Stomach (tissue), 8 donors: ENCODE measurements at regions not wholly inside any gene's neighbourhood (a gene's known extent, or its start where the extent isn't known, plus 50 kb on each side); places are given as distances from the start of the nearest gene placed in this dataset.

Source experiments
- DNase-seq, 2 donors: peaks; one replicate each; pipeline versions ENCODE4 v3.0.0 to v3.0.0-alpha.2; 2013 to 2019
- H3K27ac ChIP-seq, 5 donors: fragments of 200-600 bp in 4 of 5; sonication (generic) in 4 of 5; one replicate each; pipeline ENCODE4 v1.5.1; 2013 to 2019; ENCODE audit warnings: mild to moderate bottlenecking in 1 of 5, moderate library complexity in 1 of 5
- H3K27me3 ChIP-seq, 3 donors: fragments of 200-600 bp; sonication (generic); one replicate each; pipeline ENCODE4 v1.5.1; 2017 to 2019; ENCODE audit warnings: mixed run types in 1 of 3
- H3K36me3 ChIP-seq, 4 donors: fragments of 200-600 bp; sonication (generic); 1 replicate in 3 of 4; 2 replicates in 1 of 4; pipeline ENCODE4 v1.5.1; 2016 to 2019
- H3K4me1 ChIP-seq, 4 donors: fragments of 200-600 bp; sonication (generic); one replicate each; pipeline ENCODE4 v1.5.1; 2016 to 2019
- H3K4me3 ChIP-seq, 4 donors: fragments of 200-600 bp; sonication (generic) in 3 of 4; one replicate each; pipeline ENCODE4 v1.5.1; 2016 to 2019; ENCODE audit warnings: mild to moderate bottlenecking in 1 of 4
- H3K9me3 ChIP-seq, 4 donors: fragments of 200-600 bp; sonication (generic); one replicate each; pipeline ENCODE4 v1.5.1; 2016 to 2019
- CTCF ChIP-seq, 7 experiments: fragments of 450-650 bp in 4 of 7; fragments of 200-600 bp in 3 of 7; sonication (generic) in 3 of 7; IDR thresholded peaks; one replicate each; pipeline ENCODE4 v1.5.1; 2016 to 2019; ENCODE audit warnings: antibody characterized with exemption in 7 of 7, control low read depth in 2 of 7, mild to moderate bottlenecking in 1 of 7
- EP300 ChIP-seq: sonication (generic); formaldehyde crosslinking; IDR thresholded peaks from one replicate; pipeline ENCODE4 v1.6.1; 2017; ENCODE audit warnings: antibody characterized with exemption
- POLR2A ChIP-seq, 4 donors: fragments of 450-650 bp; IDR thresholded peaks; one replicate each; pipeline ENCODE4 v1.6.1; 2016; ENCODE audit warnings: antibody characterized with exemption in 4 of 4, control low read depth in 2 of 4, mild to moderate bottlenecking in 1 of 4, moderate library complexity in 1 of 4
- POLR2AphosphoS5 ChIP-seq, 3 donors: sonication (generic); formaldehyde crosslinking; IDR thresholded peaks; one replicate each; pipeline ENCODE4 v1.6.1; 2016; ENCODE audit warnings: antibody characterized with exemption in 3 of 3
- WGBS, 5 donors: extraction: QIAGEN DNeasy Blood & Tissue Kit in 3 of 5; methylation state at CpG; one replicate each; pipeline versions ENCODE4 v1.1.5 to v1.1.7; 2013 to 2018; 5-methylcytosine and 5-hydroxymethylcytosine counted together
- intact Hi-C: fragments of 100-400 bp; cut with DNase I; formaldehyde crosslinking; loops from one replicate; pipeline ENCODE4 v1.15.1; 2023; ENCODE audit warnings: low total_unique reads
- donor health status: healthy with polysubstance abuse.
- donor health status: Bipolar disorder and iron deficiency.
- donor health status: healthy.

- Histone ChIP-seq H3K36me3 (no peaks in the 10 kb centered on the region), H3K27me3 (no peaks in the 10 kb centered on the region), H3K9me3 (peaks cover 0 to 40% (median 12%) of the 10 kb centered on the region in 4 donors), H3K27ac (no peak overlapping the region), H3K4me3 (no peak overlapping the region), H3K4me1 (no peaks in the 10 kb centered on the region)
- intact Hi-C loops, result no loop called here
- TF ChIP-seq POLR2A (IDR thresholded peaks at IDR 0.05), result no peak
- no peak for TF ChIP-seq POLR2AphosphoS5 (IDR thresholded peaks at IDR 0.05)
- 50 to 69% (median 60%) methylated on average over 1 of the region's 1 CpG for WGBS, 5 donors
- no peak for DNase-seq
Measured at GRCh38 chr13:86109107-86109506, 309.9 kb upstream of the SLITRK6 start.

DNA sequence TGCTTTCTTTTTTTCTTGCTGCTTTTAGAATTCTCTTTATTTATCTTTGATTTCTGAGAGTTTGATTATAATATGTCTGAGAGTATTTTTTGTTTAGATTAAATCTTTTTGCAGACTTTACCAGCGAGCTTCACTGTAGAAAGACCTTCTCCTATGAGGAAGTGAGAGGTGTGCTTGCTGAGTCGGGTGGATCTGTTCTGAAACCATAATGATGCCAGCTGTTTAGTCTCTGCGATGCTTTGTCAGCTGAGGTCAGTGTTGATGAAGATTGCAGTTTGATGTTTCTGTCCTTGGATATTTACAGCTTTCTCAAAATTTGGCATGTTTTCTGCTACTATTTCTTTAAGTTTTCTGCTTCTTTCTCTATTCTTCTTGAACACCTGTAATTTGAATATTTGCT lies 309.1 kb upstream of the SLITRK6 start:
- DNase-seq, result no peak
- Histone ChIP-seq H3K4me1 (no peaks in the 10 kb centered on the region), H3K27ac (no peak overlapping the region), H3K27me3 (no peaks in the 10 kb centered on the region), H3K4me3 (no peak overlapping the region), H3K9me3 (peaks cover 0 to 48% (median 12%) of the 10 kb centered on the region in 4 donors), H3K36me3 (no peaks in the 10 kb centered on the region)
- WGBS, 5 donors, result 66 to 81% (median 70%) methylated on average over 3 of the region's 3 CpGs
- intact Hi-C loops, result no loop called here
- TF ChIP-seq EP300, result no peak
- TF ChIP-seq POLR2AphosphoS5 (IDR thresholded peaks at IDR 0.05), result no peak
- TF ChIP-seq CTCF (IDR thresholded peaks at IDR 0.05), result no peak
- TF ChIP-seq POLR2A (IDR thresholded peaks at IDR 0.05), result no peak

DNA sequence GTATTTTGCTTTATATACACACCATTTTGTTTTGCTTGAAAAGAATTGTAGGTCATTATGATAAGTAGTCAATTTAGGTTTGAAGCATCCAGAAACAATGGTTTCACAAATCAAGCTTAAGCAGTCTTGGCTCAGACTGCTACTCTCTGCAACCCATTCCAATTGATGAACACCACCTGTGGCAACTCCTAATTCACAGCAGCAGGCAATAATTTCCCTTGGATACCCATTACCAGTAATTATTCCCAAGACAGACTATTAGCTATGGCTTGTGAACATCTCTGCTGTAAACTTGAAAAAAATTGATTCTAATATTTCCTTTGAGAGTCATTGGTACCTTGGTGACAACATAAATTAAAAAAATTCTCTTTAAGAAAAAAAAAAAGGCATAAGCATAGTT lies 299.3 kb upstream of the SLITRK6 start:
- TF ChIP-seq POLR2AphosphoS5 (IDR thresholded peaks at IDR 0.05) (no peak), EP300 (no peak), CTCF (IDR thresholded peaks at IDR 0.05) (no peak), POLR2A (IDR thresholded peaks at IDR 0.05) (no peak)
- Histone ChIP-seq H3K27me3 (no peaks in the 10 kb centered on the region), H3K4me1 (no peaks in the 10 kb centered on the region), H3K4me3 (no peak overlapping the region), H3K36me3 (no peaks in the 10 kb centered on the region), H3K27ac (no peak overlapping the region), H3K9me3 (peaks cover 0 to 8% (median 2%) of the 10 kb centered on the region in 4 donors)
- intact Hi-C loops, result no loop called here
- DNase-seq, result no peak

DNA sequence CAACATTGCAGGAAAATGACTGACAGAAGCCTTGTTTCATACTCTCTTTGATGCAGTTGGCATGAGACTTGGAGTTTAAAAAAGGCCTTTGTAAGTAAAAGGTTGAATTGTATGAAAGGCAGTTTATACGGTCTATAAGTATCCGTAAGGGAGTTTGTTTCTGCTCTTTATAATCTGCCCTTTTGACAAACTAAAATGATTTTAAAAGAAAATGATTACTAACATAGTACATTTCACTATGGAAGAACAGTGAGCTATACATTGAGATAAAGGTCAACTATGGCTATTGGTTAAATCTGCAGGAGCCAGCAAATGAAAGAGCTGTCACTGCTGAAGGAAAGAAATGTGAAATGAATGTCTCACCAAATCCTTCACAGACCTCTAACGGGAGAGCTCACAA lies 296.1 kb upstream of the SLITRK6 start:
- DNase-seq, result no peak
- 73 to 84% (median 75%) methylated on average over 3 of the region's 3 CpGs for WGBS, 5 donors
- no peak for TF ChIP-seq POLR2AphosphoS5 (IDR thresholded peaks at IDR 0.05)
- intact Hi-C loops, result no loop called here
- Histone ChIP-seq H3K4me3 (no peak overlapping the region), H3K36me3 (no peaks in the 10 kb centered on the region), H3K4me1 (no peaks in the 10 kb centered on the region), H3K9me3 (no peaks in the 10 kb centered on the region), H3K27me3 (no peaks in the 10 kb centered on the region), H3K27ac (no peak overlapping the region)

DNA sequence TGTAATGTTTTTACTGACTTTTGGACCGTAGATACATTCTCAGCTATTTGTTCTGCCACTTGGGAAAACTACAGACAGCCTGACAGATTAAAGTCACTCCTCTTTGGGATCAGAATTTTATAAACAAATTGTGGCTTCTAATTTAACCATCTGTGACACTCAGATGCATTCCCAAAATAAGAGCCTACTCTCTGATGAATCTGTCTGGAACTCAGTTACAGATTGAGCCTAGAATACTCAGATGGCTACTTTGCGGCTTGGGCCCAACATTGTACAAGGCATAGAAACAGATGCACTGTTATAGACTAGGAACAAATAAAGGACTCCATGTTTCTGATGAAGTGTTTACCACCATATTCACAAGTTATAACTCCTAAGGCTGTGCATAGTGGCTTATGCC lies 291.0 kb upstream of the SLITRK6 start:
- H3K27me3 ChIP-seq, result no peaks in the 10 kb centered on the region
- no peaks in the 10 kb centered on the region for H3K36me3 ChIP-seq
- no peaks in the 10 kb centered on the region for H3K9me3 ChIP-seq
- DNase-seq, result no peak
- intact Hi-C loops, result no loop called here
- H3K4me3 ChIP-seq, result no peak overlapping the region
- H3K4me1 ChIP-seq, result no peaks in the 10 kb centered on the region
- TF ChIP-seq POLR2AphosphoS5 (IDR thresholded peaks at IDR 0.05) (no peak), EP300 (no peak), CTCF (IDR thresholded peaks at IDR 0.05) (no peak), POLR2A (IDR thresholded peaks at IDR 0.05) (no peak)
- no peak overlapping the region for H3K27ac ChIP-seq
- WGBS, 5 donors, result 24 to 57% (median 27%) methylated on average over 2 of the region's 2 CpGs

DNA sequence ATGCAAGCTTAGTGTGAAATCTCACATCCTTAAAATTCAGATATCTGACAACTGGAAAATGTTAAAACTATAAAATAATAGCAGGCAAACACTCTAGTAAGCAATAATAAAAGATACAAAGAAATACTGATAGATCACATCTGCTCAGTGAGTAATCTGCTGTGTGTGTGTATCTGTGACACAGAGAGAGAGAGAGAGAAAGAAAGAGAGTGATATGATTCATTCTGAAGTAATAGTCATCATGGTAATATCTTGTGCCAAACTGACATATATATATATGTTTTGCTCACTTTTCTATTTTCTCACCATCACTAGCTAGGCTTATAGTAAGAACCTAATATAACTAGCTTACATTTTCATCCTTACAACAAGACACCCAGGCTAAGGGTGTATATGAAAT lies 288.0 kb upstream of the SLITRK6 start:
- intact Hi-C loops, result no loop called here
- no peaks in the 10 kb centered on the region for H3K27me3 ChIP-seq
- H3K36me3 ChIP-seq, result no peaks in the 10 kb centered on the region
- no peak overlapping the region for H3K4me3 ChIP-seq
- H3K27ac ChIP-seq, result no peak overlapping the region
- TF ChIP-seq CTCF (IDR thresholded peaks at IDR 0.05), result no peak
- no peak for TF ChIP-seq EP300
- no peak for TF ChIP-seq POLR2A (IDR thresholded peaks at IDR 0.05)
- no peak for TF ChIP-seq POLR2AphosphoS5 (IDR thresholded peaks at IDR 0.05)
- no peaks in the 10 kb centered on the region for H3K9me3 ChIP-seq
- DNase-seq, result no peak
- H3K4me1 ChIP-seq, result no peaks in the 10 kb centered on the region
